ENCODE measurements at regions not wholly inside any gene's neighbourhood (a gene's known extent, or its start where the extent isn't known, plus 50 kb on each side); places are given as distances from the start of the nearest gene placed in this dataset.

DNA sequence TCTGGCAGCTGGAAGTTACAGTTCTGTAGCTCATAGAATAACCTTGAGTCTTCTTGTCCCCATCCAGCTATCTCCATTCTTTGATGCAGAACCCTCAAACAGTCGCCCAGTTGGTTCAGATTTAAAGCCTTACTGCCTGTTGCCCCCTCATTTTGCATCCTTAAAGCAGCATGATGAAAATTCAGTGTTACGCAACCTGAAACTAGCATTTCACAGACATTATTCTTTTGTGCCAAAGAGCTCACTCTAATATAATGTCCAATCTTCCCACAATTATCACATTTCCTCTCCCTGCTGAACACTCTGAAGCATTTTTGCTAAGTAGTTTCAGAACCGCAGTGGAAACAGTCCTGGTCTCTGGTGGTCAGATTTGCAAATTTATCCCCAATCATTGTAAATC is 318.0 kb downstream of the PSAT1 start:
- no peak for TF ChIP-seq EZH2 (IDR thresholded peaks at IDR 0.05; ENCODE audit: borderline replicate concordance, low read length)
- TF ChIP-seq, protein P1, sequence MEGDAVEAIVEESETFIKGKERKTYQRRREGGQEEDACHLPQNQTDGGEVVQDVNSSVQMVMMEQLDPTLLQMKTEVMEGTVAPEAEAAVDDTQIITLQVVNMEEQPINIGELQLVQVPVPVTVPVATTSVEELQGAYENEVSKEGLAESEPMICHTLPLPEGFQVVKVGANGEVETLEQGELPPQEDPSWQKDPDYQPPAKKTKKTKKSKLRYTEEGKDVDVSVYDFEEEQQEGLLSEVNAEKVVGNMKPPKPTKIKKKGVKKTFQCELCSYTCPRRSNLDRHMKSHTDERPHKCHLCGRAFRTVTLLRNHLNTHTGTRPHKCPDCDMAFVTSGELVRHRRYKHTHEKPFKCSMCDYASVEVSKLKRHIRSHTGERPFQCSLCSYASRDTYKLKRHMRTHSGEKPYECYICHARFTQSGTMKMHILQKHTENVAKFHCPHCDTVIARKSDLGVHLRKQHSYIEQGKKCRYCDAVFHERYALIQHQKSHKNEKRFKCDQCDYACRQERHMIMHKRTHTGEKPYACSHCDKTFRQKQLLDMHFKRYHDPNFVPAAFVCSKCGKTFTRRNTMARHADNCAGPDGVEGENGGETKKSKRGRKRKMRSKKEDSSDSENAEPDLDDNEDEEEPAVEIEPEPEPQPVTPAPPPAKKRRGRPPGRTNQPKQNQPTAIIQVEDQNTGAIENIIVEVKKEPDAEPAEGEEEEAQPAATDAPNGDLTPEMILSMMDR (conservative IDR thresholded peaks at IDR 0.05 in 1 of 2, IDR thresholded peaks at IDR 0.05 in 1 of 2; ENCODE audit: extremely low read depth in 1 of 2, insufficient read depth in 1 of 2, low read depth in 1 of 2, low read length in 2 of 2) = no peak
